ENCODE measurements at regions not wholly inside any gene's neighbourhood (a gene's known extent, or its start where the extent isn't known, plus 50 kb on each side); places are given as distances from the start of the nearest gene placed in this dataset.

DNA sequence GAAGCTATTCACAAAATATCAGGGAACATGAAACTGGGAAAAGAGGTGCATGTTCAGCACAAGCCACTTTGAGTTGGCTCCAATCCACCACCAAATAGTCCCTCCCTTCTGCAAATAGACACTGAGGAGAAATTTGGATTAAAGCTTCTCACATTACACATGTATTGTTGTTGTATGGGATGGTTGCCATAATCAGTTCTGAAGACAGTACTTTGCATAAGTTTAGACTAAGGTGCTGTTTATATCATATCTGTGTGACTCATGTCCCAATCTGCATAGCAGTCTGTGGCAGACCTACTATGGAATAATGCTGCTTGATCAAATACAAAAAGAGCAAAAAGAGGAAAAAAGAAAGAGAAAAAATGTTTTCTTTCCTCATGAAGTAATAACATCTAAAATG is 376.7 kb upstream of the DDI1 start:
- TF ChIP-seq, protein P1, sequence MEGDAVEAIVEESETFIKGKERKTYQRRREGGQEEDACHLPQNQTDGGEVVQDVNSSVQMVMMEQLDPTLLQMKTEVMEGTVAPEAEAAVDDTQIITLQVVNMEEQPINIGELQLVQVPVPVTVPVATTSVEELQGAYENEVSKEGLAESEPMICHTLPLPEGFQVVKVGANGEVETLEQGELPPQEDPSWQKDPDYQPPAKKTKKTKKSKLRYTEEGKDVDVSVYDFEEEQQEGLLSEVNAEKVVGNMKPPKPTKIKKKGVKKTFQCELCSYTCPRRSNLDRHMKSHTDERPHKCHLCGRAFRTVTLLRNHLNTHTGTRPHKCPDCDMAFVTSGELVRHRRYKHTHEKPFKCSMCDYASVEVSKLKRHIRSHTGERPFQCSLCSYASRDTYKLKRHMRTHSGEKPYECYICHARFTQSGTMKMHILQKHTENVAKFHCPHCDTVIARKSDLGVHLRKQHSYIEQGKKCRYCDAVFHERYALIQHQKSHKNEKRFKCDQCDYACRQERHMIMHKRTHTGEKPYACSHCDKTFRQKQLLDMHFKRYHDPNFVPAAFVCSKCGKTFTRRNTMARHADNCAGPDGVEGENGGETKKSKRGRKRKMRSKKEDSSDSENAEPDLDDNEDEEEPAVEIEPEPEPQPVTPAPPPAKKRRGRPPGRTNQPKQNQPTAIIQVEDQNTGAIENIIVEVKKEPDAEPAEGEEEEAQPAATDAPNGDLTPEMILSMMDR (IDR thresholded peaks at IDR 0.05; ENCODE audit: borderline replicate concordance), result no peak
- no peaks in the 10 kb centered on the region for H3K9me3 ChIP-seq (replicated peaks)
- no peak overlapping the region for H3K4me3 ChIP-seq
- H3K27me3 ChIP-seq (ENCODE audit: low read depth), result no peaks in the 10 kb centered on the region
- H3K36me3 ChIP-seq, result no peaks in the 10 kb centered on the region
- H3K27ac ChIP-seq (replicated peaks), result no peak overlapping the region
- H3K4me1 ChIP-seq, result no peaks in the 10 kb centered on the region
- intact Hi-C loops (cut with micrococcal nuclease), result no loop called here
- DNase-seq, result no peak

DNA sequence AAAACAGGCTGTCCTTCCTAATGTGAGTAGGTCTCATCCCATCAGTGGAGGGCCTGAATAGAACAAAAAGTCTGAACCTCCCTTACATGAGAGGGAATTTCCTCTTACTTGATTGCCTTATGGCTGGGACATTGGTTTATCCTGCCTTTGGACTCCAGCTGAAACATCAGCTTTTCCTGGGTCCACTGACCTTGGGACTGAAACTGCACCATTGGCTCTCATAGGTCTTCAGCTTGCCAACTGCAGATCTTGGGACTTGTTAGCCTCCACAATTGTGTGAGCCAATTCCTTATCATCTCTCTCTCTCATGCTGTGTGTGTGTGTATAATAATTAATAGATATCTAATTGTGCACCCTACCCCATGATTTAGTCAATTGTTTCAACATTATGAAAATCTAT is 375.3 kb upstream of the DDI1 start:
- DNase-seq, result no peak
- Histone ChIP-seq H3K9me3 (replicated peaks) (no peaks in the 10 kb centered on the region), H3K4me1 (no peaks in the 10 kb centered on the region), H3K4me3 (no peak overlapping the region), H3K27me3 (ENCODE audit: low read depth) (no peaks in the 10 kb centered on the region), H3K36me3 (no peaks in the 10 kb centered on the region), H3K27ac (replicated peaks) (no peak overlapping the region)
- TF ChIP-seq, protein P1 (IDR thresholded peaks at IDR 0.05; ENCODE audit: borderline replicate concordance), result no peak
- intact Hi-C loops (cut with micrococcal nuclease), result no loop called here

DNA sequence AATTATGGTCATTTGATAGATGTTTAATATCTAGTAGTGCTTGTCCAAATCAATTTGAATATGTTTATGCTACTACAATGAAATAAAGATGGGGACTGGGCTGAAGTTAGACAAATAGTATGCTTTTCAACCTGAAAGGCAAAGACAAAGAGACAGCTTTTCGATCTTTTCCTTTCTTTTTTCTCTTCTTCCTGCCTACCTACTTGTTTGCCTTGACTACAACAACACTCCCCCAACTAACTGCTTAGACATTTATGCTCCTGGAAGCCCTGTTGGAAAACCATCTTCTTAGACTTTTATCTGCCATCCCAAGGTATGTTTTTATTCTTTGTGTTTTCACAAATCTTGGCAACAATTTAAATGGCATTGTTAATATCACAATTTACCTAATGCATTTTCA is 374.4 kb upstream of the DDI1 start:
- Histone ChIP-seq H3K4me1 (no peaks in the 10 kb centered on the region), H3K27me3 (ENCODE audit: low read depth) (no peaks in the 10 kb centered on the region), H3K9me3 (replicated peaks) (no peaks in the 10 kb centered on the region), H3K36me3 (no peaks in the 10 kb centered on the region), H3K27ac (replicated peaks) (no peak overlapping the region), H3K4me3 (no peak overlapping the region)
- DNase-seq, result no peak
- intact Hi-C loops (cut with micrococcal nuclease), result no loop called here
- TF ChIP-seq, protein P1 (IDR thresholded peaks at IDR 0.05; ENCODE audit: borderline replicate concordance), result no peak

DNA sequence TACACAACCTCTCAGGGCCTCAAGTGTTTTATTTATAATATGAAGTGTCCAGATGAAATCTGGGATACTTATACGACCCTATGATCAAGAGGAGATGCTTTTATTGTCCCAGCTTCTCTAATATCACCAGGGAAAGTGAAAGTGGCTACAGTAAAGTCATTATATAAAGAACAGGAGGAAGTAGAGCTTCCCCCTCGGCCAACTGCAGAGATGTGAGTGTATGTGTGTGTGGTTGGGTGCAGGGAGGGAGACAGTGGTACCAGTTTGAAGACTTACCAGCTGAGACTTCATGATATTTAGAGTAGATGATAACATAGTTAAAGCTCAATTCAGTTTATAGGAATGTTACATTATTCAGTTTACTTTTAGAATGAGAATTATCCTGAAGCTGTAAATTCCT is 373.6 kb upstream of the DDI1 start:
- no peaks in the 10 kb centered on the region for H3K27me3 ChIP-seq (ENCODE audit: low read depth)
- H3K4me1 ChIP-seq, result no peaks in the 10 kb centered on the region
- H3K36me3 ChIP-seq, result no peaks in the 10 kb centered on the region
- no peak overlapping the region for H3K4me3 ChIP-seq
- TF ChIP-seq, protein P1 (IDR thresholded peaks at IDR 0.05; ENCODE audit: borderline replicate concordance), result no peak
- no peak for DNase-seq
- H3K27ac ChIP-seq (replicated peaks), result no peak overlapping the region
- H3K9me3 ChIP-seq (replicated peaks), result no peaks in the 10 kb centered on the region
- intact Hi-C loops (cut with micrococcal nuclease), result no loop called here

DNA sequence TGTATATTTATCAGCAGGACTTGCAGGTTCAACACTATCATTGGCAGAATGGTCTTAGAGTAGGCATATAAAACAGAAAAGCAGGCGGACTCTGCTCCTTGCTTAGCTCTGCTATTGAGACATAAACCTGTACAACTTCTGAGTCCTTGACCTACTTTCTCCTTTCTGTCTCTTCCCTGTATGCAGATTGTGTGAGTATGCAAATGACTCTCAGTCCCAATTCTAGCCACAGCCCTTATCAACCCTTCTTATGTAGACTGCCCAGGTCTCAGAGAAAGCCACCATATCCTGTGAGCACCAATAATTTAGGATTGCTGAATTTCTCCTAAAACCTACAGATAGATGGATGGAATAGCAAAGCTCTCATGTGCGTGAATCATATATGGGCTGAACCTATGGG is 367.6 kb upstream of the DDI1 start:
- DNase-seq, result no peak
- Histone ChIP-seq H3K4me1 (no peaks in the 10 kb centered on the region), H3K27ac (replicated peaks) (no peak overlapping the region), H3K27me3 (ENCODE audit: low read depth) (no peaks in the 10 kb centered on the region), H3K9me3 (replicated peaks) (no peaks in the 10 kb centered on the region), H3K4me3 (no peak overlapping the region), H3K36me3 (no peaks in the 10 kb centered on the region)
- intact Hi-C loops (cut with micrococcal nuclease), result no loop called here
- TF ChIP-seq, protein P1 (IDR thresholded peaks at IDR 0.05; ENCODE audit: borderline replicate concordance), result no peak

DNA sequence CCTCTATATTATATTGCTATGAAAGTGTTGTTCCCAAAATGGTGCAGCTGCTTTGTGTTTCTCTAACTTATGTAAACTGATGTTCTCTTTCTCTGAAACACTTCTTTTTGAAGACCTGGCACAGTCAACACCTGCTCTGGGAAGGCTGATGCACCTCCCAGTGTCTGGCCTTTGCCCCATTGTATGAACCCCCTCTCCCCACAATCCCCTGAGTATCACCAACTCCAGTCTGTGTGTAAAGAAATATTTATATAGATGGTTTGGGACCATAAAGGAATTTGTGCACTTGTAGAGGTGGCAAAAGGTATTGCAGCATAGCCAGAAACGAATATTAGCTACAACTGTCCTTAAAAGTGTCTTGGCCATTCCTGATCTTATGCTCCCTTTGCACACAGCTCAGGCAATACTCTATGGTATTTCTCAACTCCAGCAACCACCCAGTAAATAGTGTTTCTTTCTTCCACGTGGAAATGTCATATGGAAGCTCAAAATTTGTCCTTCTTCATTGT is 365.2 kb upstream of the DDI1 start:
- H3K36me3 ChIP-seq, result no peaks in the 10 kb centered on the region
- intact Hi-C loops (cut with micrococcal nuclease), result no loop called here
- TF ChIP-seq, protein P1 (IDR thresholded peaks at IDR 0.05; ENCODE audit: borderline replicate concordance), result no peak
- H3K4me3 ChIP-seq, result no peak overlapping the region
- no peaks in the 10 kb centered on the region for H3K27me3 ChIP-seq (ENCODE audit: low read depth)
- H3K9me3 ChIP-seq (replicated peaks), result no peaks in the 10 kb centered on the region
- no peak for DNase-seq
- no peaks in the 10 kb centered on the region for H3K4me1 ChIP-seq
- H3K27ac ChIP-seq (replicated peaks), result no peak overlapping the region

All from left ventricle myocardium inferior (tissue), 1 donor.